Keratinocyte (primary cell): ENCODE measurements at regions not wholly inside any gene's neighbourhood (a gene's known extent, or its start where the extent isn't known, plus 50 kb on each side); places are given as distances from the start of the nearest gene placed in this dataset.

ENCODE experiments used
- DNase-seq: peaks from one replicate; pipeline ENCODE4 v3.0.0-alpha.2; 2011; ENCODE audit warnings: low read depth, missing footprints, low spot score
- FAIRE-seq: peaks from 2 replicates; lab custom pipeline; 2011; peaks lifted over from hg19 to GRCh38; lab: Jason Lieb, UNC
- H2AFZ ChIP-seq: 2 replicates; pipeline ENCODE4 v1.6.0; 2012; ENCODE audit warnings: low read length, control low read depth, inconsistent platforms; ENCODE audit not compliant: control insufficient read depth
- H3K27ac ChIP-seq: 2 replicates; pipeline ENCODE4 v1.5.1; 2011; ENCODE audit warnings: low read length; ENCODE audit not compliant: control insufficient read depth, insufficient read depth
- H3K27me3 ChIP-seq: 3 replicates; pipeline ENCODE4 v1.6.0; 2011; ENCODE audit warnings: low read length; ENCODE audit not compliant: control insufficient read depth, insufficient read depth; ENCODE audit errors: extremely low read depth
- H3K36me3 ChIP-seq, 2 experiments: 2 replicates in 1 of 2; 3 replicates in 1 of 2; pipeline ENCODE4 v1.5.1; 2011; ENCODE audit warnings: low read length in 2 of 2, mild to moderate bottlenecking in 1 of 2; ENCODE audit not compliant: control insufficient read depth in 2 of 2, insufficient read depth in 2 of 2; ENCODE audit errors: extremely low read depth in 1 of 2
- H3K4me1 ChIP-seq: 3 replicates; pipeline ENCODE4 v1.5.1; 2011; ENCODE audit warnings: low read length; ENCODE audit not compliant: control insufficient read depth, insufficient read depth; ENCODE audit errors: extremely low read depth
- H3K4me2 ChIP-seq: 3 replicates; pipeline ENCODE4 v1.6.0; 2011; ENCODE audit warnings: low read depth, low read length; ENCODE audit not compliant: control insufficient read depth, insufficient read depth; ENCODE audit errors: extremely low read depth
- H3K4me3 ChIP-seq, 3 experiments: fragments of 200-600 bp in 1 of 3; sonication (generic) in 1 of 3; 2 replicates in 2 of 3; 3 replicates in 1 of 3; pipeline ENCODE4 v1.5.1; 2011 to 2016; ENCODE audit warnings: low read length in 3 of 3, mild to moderate bottlenecking in 3 of 3, control low read depth in 2 of 3, inconsistent platforms in 1 of 3, low read depth in 1 of 3, mixed read lengths in 1 of 3, mixed run types in 1 of 3, moderate library complexity in 1 of 3; ENCODE audit not compliant: control insufficient read depth in 2 of 3, insufficient read depth in 2 of 3; ENCODE audit errors: extremely low read depth in 1 of 3
- H3K79me2 ChIP-seq: 2 replicates; pipeline ENCODE4 v1.6.0; 2012; ENCODE audit warnings: low read length; ENCODE audit not compliant: control insufficient read depth, insufficient read depth
- H3K9ac ChIP-seq: 3 replicates; pipeline ENCODE4 v1.6.0; 2011; ENCODE audit warnings: low read length; ENCODE audit not compliant: control insufficient read depth, insufficient read depth; ENCODE audit errors: extremely low read depth
- H3K9me1 ChIP-seq: 3 replicates; pipeline ENCODE4 v1.6.0; 2011; ENCODE audit warnings: low read length; ENCODE audit not compliant: control insufficient read depth, insufficient read depth; ENCODE audit errors: extremely low read depth
- H3K9me3 ChIP-seq: 2 replicates; pipeline ENCODE4 v1.5.1; 2012; ENCODE audit warnings: low read depth, low read length; ENCODE audit not compliant: control insufficient read depth
- H4K20me1 ChIP-seq: 3 replicates; pipeline ENCODE4 v1.6.0; 2011; ENCODE audit warnings: low read length; ENCODE audit not compliant: control insufficient read depth, insufficient read depth; ENCODE audit errors: extremely low read depth
- CTCF ChIP-seq, 3 experiments: IDR thresholded peaks in 1 of 3; conservative IDR thresholded peaks in 1 of 3; optimal IDR thresholded peaks in 1 of 3; 2 replicates in 2 of 3; 3 replicates in 1 of 3; pipeline versions ENCODE3 to v1.5.1; 2011; ENCODE audit warnings: low read length in 3 of 3, mild to moderate bottlenecking in 3 of 3, moderate library complexity in 2 of 3, control low read depth in 1 of 3, inconsistent platforms in 1 of 3; ENCODE audit not compliant: insufficient read depth in 2 of 3; ENCODE audit errors: extremely low read depth in 1 of 3
- EZH2 ChIP-seq: IDR thresholded peaks from one replicate; pipeline ENCODE4 v1.6.1; 2012; ENCODE audit warnings: inconsistent platforms, mild to moderate bottlenecking, low read length, moderate library complexity
- dilution Hi-C: fragments of 300-500 bp; cut with MboI; formaldehyde crosslinking; loops from one replicate; pipeline ENCODE4 v1.7.0; 2020; ENCODE audit warnings: low sequenced_read_pairs; ENCODE audit not compliant: extremely low pct_ligation_motif_present

- no peaks in the 10 kb centered on the region for H3K36me3 ChIP-seq
- TF ChIP-seq EZH2 (no peak), CTCF (optimal IDR thresholded peaks at IDR 0.05 in 1 of 3, IDR thresholded peaks at IDR 0.05 in 1 of 3, conservative IDR thresholded peaks at IDR 0.05 in 1 of 3; ENCODE audit: extremely low read depth in 1 of 3, insufficient read depth in 2 of 3, low read length in 3 of 3) (no peak)
- H3K9ac ChIP-seq: no peak overlapping the region
- H3K9me3 ChIP-seq: no peaks in the 10 kb centered on the region
- H3K9me1 ChIP-seq: no peaks in the 10 kb centered on the region
- no peaks in the 10 kb centered on the region for H3K27me3 ChIP-seq
- H3K4me3 ChIP-seq: no peak overlapping the region
- no peak overlapping the region for H2AFZ ChIP-seq
- H3K4me1 ChIP-seq: no peaks in the 10 kb centered on the region
- DNase-seq (no peak), FAIRE-seq (no peak)
- H3K79me2 ChIP-seq: no peaks in the 10 kb centered on the region
- H4K20me1 ChIP-seq: no peaks in the 10 kb centered on the region
- no peak overlapping the region for H3K27ac ChIP-seq
- no peak overlapping the region for H3K4me2 ChIP-seq
- dilution Hi-C loops: no loop called here
Observed at GRCh38 chr18:40060562-40060961, 1894.5 kb upstream of the PIK3C3 start.

- Histone ChIP-seq H3K9me1 (no peaks in the 10 kb centered on the region), H3K79me2 (no peaks in the 10 kb centered on the region), H3K36me3 (no peaks in the 10 kb centered on the region), H3K27me3 (no peaks in the 10 kb centered on the region), H3K4me2 (no peak overlapping the region), H3K4me1 (no peaks in the 10 kb centered on the region), H3K9ac (no peak overlapping the region), H4K20me1 (no peaks in the 10 kb centered on the region), H3K9me3 (no peaks in the 10 kb centered on the region), H3K27ac (no peak overlapping the region), H2AFZ (no peak overlapping the region), H3K4me3 (no peak overlapping the region)
- no peak for FAIRE-seq
- no peak for DNase-seq
- no peak for TF ChIP-seq CTCF (optimal IDR thresholded peaks at IDR 0.05 in 1 of 3, IDR thresholded peaks at IDR 0.05 in 1 of 3, conservative IDR thresholded peaks at IDR 0.05 in 1 of 3; ENCODE audit: extremely low read depth in 1 of 3, insufficient read depth in 2 of 3, low read length in 3 of 3)
- TF ChIP-seq EZH2: no peak
- dilution Hi-C loops: no loop called here
Observed at GRCh38 chr18:40058811-40059570, 1896.0 kb upstream of the PIK3C3 start.
